C4-2B (cell line): ENCODE measurements at regions not wholly inside any gene's neighbourhood (a gene's known extent, or its start where the extent isn't known, plus 50 kb on each side); places are given as distances from the start of the nearest gene placed in this dataset.

Source experiments
- H3K27ac ChIP-seq: fragments of 450-650 bp; 2 replicates; pipeline ENCODE4 v1.5.1; 2017
- CTCF ChIP-seq: fragments of 450-650 bp; conservative IDR thresholded peaks from 2 replicates; pipeline ENCODE4 v1.5.1; 2017; ENCODE audit warnings: mild to moderate bottlenecking
- ZFX ChIP-seq: fragments of 450-650 bp; IDR thresholded peaks from 2 replicates; pipeline ENCODE4 v1.6.1; 2017

GRCh38 chr22:47342446-47342845 lies 580.0 kb downstream of the TBC1D22A start:
- no peak overlapping the region for H3K27ac ChIP-seq
- no peak for TF ChIP-seq ZFX
- no peak for TF ChIP-seq CTCF

- no peak overlapping the region for H3K27ac ChIP-seq
- TF ChIP-seq CTCF (no peak), ZFX (no peak)
These were observed 579.0 kb downstream of the TBC1D22A start for GRCh38 chr22:47341464-47341863.

- TF ChIP-seq CTCF (no peak), ZFX (no peak)
- H3K27ac ChIP-seq = no peak overlapping the region
These were observed 578.5 kb downstream of the TBC1D22A start for GRCh38 chr22:47340851-47341436.

GRCh38 chr22:47337161-47337621 lies 574.7 kb downstream of the TBC1D22A start:
- H3K27ac ChIP-seq = peak overlapping the region; percentile 47
- no peak for TF ChIP-seq ZFX
- no peak for TF ChIP-seq CTCF

- no peak for TF ChIP-seq CTCF
- no peak for TF ChIP-seq ZFX
- H3K27ac ChIP-seq = no peak overlapping the region
These were observed 573.5 kb downstream of the TBC1D22A start for GRCh38 chr22:47335958-47336357.

- no peak for TF ChIP-seq ZFX
- no peak for TF ChIP-seq CTCF
- no peak overlapping the region for H3K27ac ChIP-seq
These were observed 573.0 kb downstream of the TBC1D22A start for GRCh38 chr22:47335460-47335859.

- no peak overlapping the region; the same call in 1 of the 2 replicates for H3K27ac ChIP-seq
- no peak for TF ChIP-seq CTCF
- no peak for TF ChIP-seq ZFX
These were observed 572.2 kb downstream of the TBC1D22A start for GRCh38 chr22:47334601-47335000.
